HG03378 (cell line): ENCODE measurements at regions not wholly inside any gene's neighbourhood (a gene's known extent, or its start where the extent isn't known, plus 50 kb on each side); places are given as distances from the start of the nearest gene placed in this dataset.

Experiments
- ATAC-seq: cut with Tn5 transposase; IDR thresholded peaks from one replicate; pipeline ENCODE4 v1.9.1; 2021; ENCODE audit warnings: mild to moderate bottlenecking, moderate library complexity; ENCODE audit not compliant: unreplicated experiment

- no peak for ATAC-seq
These were observed 224.4 kb upstream of the PMEPA1 start for GRCh38 chr20:57934007-57934805.

- no peak for ATAC-seq
These were observed 222.5 kb upstream of the PMEPA1 start for GRCh38 chr20:57932227-57932864.

DNA sequence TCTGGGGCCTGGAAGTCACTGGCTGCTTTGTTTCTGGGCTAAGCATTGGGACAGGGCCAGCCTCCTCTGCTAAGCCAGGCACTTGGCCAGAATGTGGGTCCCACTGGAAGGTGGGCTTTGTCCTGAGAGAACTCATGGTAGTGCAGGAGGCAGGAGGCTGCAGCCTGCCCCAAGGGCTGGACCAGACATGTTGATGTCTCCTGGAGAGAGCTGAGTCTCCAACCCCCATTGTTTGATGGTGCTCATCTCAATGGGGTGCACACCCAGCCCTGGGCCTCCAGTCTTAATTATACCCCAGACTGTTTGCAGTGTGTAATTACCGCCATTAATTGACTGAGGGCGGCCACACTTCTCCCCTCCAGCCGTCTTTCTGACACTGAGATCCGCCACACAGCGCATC lies 220.5 kb upstream of the PMEPA1 start:
- ATAC-seq, result no peak

GRCh38 chr20:57928181-57928967 lies 218.6 kb upstream of the PMEPA1 start:
- no peak for ATAC-seq

GRCh38 chr20:57927376-57927775 lies 217.6 kb upstream of the PMEPA1 start:
- ATAC-seq, result no peak

DNA sequence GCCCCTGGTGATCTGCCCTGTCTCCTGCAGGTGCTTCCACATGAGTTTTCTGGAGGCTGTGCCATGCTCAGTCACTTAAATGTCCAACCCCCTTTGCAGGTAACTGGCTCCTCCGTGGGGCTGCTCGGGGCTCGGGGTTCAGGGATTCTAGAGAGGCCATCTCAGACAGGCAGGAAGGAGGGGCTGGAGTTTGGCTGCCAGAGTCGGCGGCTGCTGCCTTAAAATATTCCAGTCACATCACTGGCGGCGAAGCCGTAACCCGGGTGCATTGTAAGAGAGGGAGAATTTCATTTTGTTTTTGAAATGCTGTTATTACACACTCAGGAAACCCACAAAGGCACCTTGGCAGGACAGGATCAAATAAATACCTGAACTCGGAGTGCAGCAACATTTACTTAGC lies 212.9 kb upstream of the PMEPA1 start:
- ATAC-seq, result no peak

DNA sequence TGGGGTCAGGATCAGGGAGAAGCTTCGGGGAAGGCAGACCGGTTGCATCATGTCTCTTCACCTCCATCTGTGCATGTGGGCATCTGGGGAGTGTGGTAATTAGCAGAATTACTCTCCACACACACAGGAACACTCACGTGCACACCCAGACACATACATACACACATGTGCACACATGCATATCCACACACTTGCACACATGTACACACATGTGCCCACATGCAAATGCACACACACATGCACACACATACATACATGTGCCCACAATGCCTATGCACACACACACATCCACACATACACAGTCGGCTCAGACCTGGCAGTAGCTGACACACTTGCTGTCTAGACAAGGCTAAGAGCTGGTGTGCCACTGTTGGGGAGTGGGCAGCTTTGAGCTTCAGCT lies 212.3 kb upstream of the PMEPA1 start:
- no peak for ATAC-seq

DNA sequence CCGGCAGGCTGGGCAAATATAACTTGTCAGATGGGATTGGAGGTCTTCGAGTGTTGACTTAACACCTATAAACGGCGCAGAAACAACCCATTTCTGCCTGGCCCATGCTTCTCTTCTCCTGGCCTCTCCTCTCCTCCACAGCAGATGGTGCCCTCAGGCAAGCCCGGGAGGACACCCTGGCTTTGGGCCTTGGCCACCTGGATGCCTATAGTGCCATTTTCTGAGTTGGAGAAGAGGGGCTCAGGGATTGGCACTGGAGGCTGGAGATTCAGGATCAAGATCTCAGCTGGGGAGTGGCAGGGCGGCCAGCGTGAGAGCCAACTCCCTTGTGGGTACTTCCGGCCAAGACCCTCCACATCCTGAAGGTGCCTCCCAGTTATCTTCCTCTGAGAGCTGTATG lies 211.9 kb upstream of the PMEPA1 start:
- ATAC-seq, result no peak

GRCh38 chr20:57920971-57921370 lies 211.2 kb upstream of the PMEPA1 start:
- no peak for ATAC-seq

DNA sequence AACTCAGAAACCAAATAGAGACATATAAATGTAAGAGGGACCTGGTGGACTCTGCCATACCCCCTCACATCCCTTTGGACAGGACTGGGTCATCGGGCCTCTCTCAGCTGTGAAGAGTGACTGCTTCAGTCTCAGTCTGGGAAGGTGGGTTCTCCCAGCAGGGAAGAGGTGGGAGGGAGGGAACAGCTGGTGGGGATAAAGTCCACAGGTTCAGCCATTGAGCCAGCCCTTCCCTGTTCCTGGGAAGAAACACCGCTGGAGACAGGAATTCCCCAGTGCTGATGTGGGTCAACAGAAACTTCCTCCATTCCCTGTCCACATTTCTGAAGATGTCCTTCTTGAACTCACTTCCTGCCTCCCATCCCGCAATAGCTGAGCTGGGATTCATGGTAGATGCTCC lies 209.2 kb upstream of the PMEPA1 start:
- ATAC-seq, result no peak

GRCh38 chr20:57918551-57918950 lies 208.7 kb upstream of the PMEPA1 start:
- no peak for ATAC-seq

DNA sequence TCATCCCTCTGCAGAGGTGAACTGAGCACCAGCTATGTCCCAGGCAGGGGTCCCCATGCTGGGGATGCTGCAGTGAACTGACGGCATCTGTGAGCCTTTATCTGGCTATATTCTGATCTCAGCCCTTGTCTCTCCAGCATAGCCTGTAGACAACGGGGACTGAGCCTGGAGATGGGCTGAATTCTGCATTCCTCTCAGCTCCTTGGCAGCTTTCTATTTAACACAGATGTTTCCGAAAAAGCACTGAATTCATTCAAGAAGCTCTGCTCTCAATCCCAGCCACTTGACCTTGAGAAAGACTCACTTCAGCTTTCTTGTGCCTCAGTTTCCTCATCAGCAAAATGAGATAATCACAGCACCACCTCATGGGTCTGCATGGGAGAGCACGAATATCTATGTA lies 204.4 kb upstream of the PMEPA1 start:
- ATAC-seq, result no peak

DNA sequence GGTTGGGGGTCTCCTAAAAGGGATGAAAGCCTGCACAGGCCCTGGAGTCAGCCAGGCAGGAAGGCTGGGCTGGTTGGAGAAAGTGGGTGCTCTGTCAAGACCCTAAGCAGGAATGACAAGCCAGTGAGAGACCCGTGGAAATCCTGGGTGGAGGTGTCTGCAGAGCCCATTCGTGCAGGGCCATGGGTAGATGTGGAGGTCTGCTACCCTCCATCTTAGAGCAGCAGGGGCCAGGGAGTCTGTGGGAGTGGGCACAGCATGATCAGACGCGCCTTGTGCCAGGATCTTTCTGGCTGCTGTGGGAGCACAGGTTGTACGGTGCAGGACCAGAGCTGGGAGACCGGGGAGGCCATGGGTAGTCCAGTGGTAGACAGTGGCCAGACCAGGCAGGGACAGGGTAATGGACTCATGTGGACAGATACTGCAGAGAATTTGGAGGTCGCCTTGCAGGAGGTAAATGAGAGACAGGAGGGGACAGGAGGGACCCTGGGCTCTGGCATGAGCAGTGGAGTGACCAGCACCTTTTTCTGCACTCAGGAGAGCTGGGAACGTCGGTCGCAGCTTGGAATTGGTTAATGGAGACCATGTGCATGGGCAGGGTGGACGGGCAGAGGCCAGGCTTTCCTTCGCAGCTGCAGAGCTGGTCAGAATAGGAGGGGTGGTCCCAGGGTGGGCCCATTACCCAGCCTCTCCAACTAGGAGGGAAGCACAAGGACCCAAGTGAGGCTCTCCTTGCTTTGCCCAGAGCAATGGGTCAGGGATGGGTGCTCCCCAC lies 203.5 kb upstream of the PMEPA1 start:
- no peak for ATAC-seq

DNA sequence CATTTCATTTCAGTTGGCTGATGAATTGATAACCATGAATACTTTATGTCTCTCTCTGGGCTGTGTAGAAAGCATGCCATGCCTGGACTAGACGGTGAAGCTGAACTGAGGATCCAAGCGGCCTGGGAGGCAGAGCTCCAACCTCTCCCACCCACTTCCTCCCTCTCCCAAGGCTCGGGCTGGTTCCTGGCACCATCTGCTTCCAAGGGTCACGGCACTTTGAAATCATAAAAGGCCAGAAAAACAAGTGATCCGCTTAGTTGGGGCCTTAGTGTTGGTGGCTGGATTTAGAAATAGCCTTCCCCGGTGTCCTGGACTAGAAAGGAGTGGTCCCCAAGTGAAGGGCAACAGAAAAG lies 202.4 kb upstream of the PMEPA1 start:
- ATAC-seq, result no peak

DNA sequence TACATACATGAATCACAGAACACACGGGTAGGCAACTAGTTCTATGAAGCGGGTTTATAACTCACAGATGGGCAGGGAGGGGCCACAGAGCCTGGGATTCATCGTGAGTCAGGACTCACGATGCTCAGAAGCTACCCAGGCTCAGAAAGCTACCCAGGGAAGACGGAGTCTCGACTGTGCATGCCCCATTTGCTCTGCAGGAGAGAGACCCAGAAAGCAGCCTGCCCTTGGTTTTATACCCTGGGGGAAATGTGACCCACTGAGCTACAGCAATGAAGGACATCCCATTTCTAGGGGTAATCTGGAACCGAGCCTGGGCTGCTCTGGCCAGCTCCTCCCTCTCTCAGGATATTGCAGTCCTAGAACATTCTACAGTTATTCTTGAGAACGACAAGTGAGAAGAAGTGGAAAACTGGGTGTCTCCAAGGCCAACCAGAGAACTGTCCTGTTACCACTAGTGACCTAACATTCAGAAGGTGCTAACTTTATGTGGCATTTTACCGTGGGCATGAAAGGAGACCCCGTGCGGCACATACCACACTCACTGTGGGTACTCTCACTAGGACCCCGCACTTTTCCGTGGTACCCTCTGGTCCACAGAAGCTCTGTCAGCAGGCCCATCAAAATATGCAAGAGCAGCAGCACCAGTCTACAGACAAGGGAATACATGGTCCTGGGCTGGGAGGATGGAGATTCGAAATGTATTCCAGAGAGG lies 201.9 kb upstream of the PMEPA1 start:
- no peak for ATAC-seq

- no peak for ATAC-seq
These were observed 200.9 kb upstream of the PMEPA1 start for GRCh38 chr20:57910716-57911115.

GRCh38 chr20:57909763-57910331 lies 200.0 kb upstream of the PMEPA1 start:
- ATAC-seq, result no peak

DNA sequence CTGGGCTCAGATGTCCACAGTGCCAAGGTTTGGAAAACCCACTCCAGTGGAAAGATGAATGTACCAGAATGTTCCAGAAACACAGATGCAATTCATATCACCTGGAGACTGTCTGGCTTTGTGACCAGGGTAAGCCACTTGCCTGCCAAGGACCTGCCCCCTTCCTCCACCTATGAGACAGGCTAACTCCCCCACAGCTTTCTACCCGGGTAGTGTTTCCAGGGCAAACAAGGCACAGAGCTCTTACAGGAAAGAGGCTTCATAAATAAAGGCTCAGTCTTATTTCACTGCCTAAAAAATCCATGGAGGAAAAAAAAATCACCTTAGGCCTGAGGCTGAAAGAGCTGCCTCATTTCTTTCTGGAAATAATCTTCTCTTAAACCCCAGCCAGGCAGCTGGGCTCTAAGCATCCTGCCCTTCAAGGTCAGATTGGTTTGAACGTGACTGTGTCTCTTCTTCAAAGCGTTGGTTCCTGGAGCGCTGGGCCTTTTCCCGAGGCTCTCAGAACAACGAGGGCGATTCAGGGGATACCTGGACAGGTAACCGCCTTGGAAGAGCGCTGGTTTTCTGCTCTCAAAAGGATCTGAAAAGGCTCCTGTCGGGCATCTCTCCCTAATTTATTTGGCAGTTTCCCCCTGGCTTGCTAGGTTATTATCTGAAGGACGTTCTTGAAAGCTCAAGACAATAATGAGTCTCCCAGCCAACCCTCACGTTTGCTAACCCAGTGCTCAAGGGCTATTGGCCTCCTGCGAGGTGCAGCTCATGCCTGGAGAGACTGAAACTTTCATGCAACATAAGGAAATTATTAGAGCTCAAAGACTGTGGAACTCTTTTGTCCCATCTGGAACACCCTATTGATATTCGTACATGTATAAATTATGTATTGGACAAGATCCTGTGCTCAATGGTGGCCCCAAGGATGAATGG lies 199.2 kb upstream of the PMEPA1 start:
- ATAC-seq, result no peak

DNA sequence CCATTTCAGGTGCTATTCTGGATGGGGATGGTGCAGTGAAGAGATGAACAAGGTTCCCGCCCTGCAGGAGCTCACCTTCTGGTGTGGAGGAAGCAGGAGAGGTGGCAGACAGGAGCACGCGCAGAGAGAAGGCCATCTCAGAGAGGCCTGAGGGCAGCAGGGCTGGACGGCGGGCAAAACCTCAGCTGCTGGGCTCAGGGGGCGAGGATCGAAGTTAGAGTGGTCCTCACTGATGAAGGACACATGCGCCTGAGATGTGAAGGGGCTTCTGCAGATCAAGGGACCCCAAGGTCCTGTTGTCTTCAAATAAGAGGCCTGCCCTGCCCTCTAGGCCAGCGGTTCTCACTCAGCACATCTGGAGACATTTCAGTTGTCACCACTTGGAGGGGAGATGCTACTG lies 198.4 kb upstream of the PMEPA1 start:
- no peak for ATAC-seq
